H9 (cell line): ENCODE measurements at regions not wholly inside any gene's neighbourhood (a gene's known extent, or its start where the extent isn't known, plus 50 kb on each side); places are given as distances from the start of the nearest gene placed in this dataset.
A peak's percentile ranks its signal among the peaks of the same experiment; 100 is the strongest.

Source experiments
- DNase-seq: peaks from one replicate; pipeline ENCODE4 v3.0.0-alpha.2; 2017
- H2AFZ ChIP-seq: one replicate; pipeline ENCODE4 v1.6.1; 2013; ENCODE audit warnings: mild to moderate bottlenecking, low read length, control low read depth, moderate library complexity
- H2AK5ac ChIP-seq: 2 replicates; pipeline ENCODE4 v1.6.1; 2013; ENCODE audit warnings: low read length, control low read depth, mixed read lengths; ENCODE audit not compliant: insufficient read length
- H2BK120ac ChIP-seq: one replicate; pipeline ENCODE4 v1.6.1; 2013; ENCODE audit warnings: low read depth, mild to moderate bottlenecking, low read length, control low read depth, inconsistent platforms; ENCODE audit not compliant: poor library complexity, severe bottlenecking
- H2BK12ac ChIP-seq: 2 replicates; pipeline ENCODE4 v1.6.1; 2013; ENCODE audit warnings: low read length, control low read depth, mixed read lengths, low read depth; ENCODE audit not compliant: insufficient read length
- H2BK15ac ChIP-seq: 2 replicates; pipeline ENCODE4 v1.6.1; 2013; ENCODE audit warnings: low read depth, low read length, control low read depth
- H2BK20ac ChIP-seq: one replicate; pipeline ENCODE4 v1.6.1; 2013; ENCODE audit warnings: low read depth, mild to moderate bottlenecking, low read length, control low read depth, inconsistent platforms; ENCODE audit not compliant: poor library complexity, severe bottlenecking
- H2BK5ac ChIP-seq: 2 replicates; pipeline ENCODE4 v1.6.1; 2013; ENCODE audit warnings: low read length, control low read depth, mixed read lengths; ENCODE audit not compliant: insufficient read length
- H3K14ac ChIP-seq: 2 replicates; pipeline ENCODE4 v1.6.1; 2013; ENCODE audit warnings: low read length, control low read depth; ENCODE audit not compliant: insufficient read depth
- H3K18ac ChIP-seq: 2 replicates; pipeline ENCODE4 v1.6.1; 2013; ENCODE audit warnings: low read depth, mild to moderate bottlenecking, mixed read lengths, low read length, control low read depth; ENCODE audit not compliant: insufficient read length
- H3K23ac ChIP-seq: 2 replicates; pipeline ENCODE4 v1.6.1; 2013; ENCODE audit warnings: low read length, control low read depth, mixed read lengths, low read depth; ENCODE audit not compliant: insufficient read length
- H3K23me2 ChIP-seq: 2 replicates; pipeline ENCODE4 v1.6.1; 2013; ENCODE audit warnings: low read depth, mild to moderate bottlenecking, mixed read lengths, low read length, control low read depth; ENCODE audit not compliant: insufficient read length, poor library complexity, severe bottlenecking
- H3K27ac ChIP-seq: 2 replicates; pipeline ENCODE4 v1.5.1; 2013; ENCODE audit warnings: low read length, control low read depth, mixed read lengths, low read depth; ENCODE audit not compliant: insufficient read length
- H3K27me3 ChIP-seq: 2 replicates; pipeline ENCODE4 v1.6.1; 2013; ENCODE audit warnings: low read length, control low read depth, inconsistent platforms; ENCODE audit not compliant: insufficient read depth
- H3K4ac ChIP-seq: 2 replicates; pipeline ENCODE4 v1.6.1; 2013; ENCODE audit warnings: low read depth, mild to moderate bottlenecking, control low read depth, inconsistent platforms, low read length, moderate library complexity
- H3K4me1 ChIP-seq: 2 replicates; pipeline ENCODE4 v1.6.1; 2013; ENCODE audit warnings: low read length, control low read depth, inconsistent platforms; ENCODE audit not compliant: insufficient read depth
- H3K4me2 ChIP-seq: 2 replicates; pipeline ENCODE4 v1.6.1; 2013; ENCODE audit warnings: low read length, control low read depth, mixed read lengths; ENCODE audit not compliant: insufficient read length, insufficient read depth
- H3K56ac ChIP-seq: 2 replicates; pipeline ENCODE4 v1.6.1; 2013; ENCODE audit warnings: low read depth, mild to moderate bottlenecking, mixed read lengths, low read length, control low read depth; ENCODE audit not compliant: insufficient read length
- H3K79me1 ChIP-seq: 2 replicates; pipeline ENCODE4 v1.6.1; 2013; ENCODE audit warnings: low read depth, mild to moderate bottlenecking, moderate library complexity, low read length, control low read depth, inconsistent platforms; ENCODE audit not compliant: insufficient read depth, poor library complexity, severe bottlenecking
- H3K79me2 ChIP-seq: 2 replicates; pipeline ENCODE4 v1.6.1; 2013; ENCODE audit warnings: low read length, control low read depth, inconsistent platforms; ENCODE audit not compliant: insufficient read depth
- H3K9ac ChIP-seq: 2 replicates; pipeline ENCODE4 v1.6.1; 2013; ENCODE audit warnings: low read length, control low read depth, mixed read lengths; ENCODE audit not compliant: insufficient read length; ENCODE audit errors: extremely low read depth
- H3K9me3 ChIP-seq: one replicate; pipeline ENCODE4 v1.6.1; 2013; ENCODE audit warnings: low read depth, low read length, inconsistent platforms; ENCODE audit not compliant: control insufficient read depth
- H3T11ph ChIP-seq: one replicate; pipeline ENCODE4 v1.6.1; 2013; ENCODE audit warnings: mild to moderate bottlenecking, low read length, control low read depth, inconsistent platforms
- H4K20me1 ChIP-seq: one replicate; pipeline ENCODE4 v1.6.1; 2013; ENCODE audit not compliant: control insufficient read depth, insufficient read length, insufficient read depth
- H4K5ac ChIP-seq: 2 replicates; pipeline ENCODE4 v1.6.1; 2013; ENCODE audit warnings: low read depth, mild to moderate bottlenecking, mixed read lengths, low read length, control low read depth; ENCODE audit not compliant: insufficient read length
- H4K8ac ChIP-seq: replicated peaks from 2 replicates; pipeline ENCODE4 v1.6.1; 2013; ENCODE audit warnings: low read length, control low read depth, mixed read lengths, low read depth; ENCODE audit not compliant: insufficient read length
- H4K91ac ChIP-seq: 2 replicates; pipeline ENCODE4 v1.6.1; 2013; ENCODE audit warnings: low read depth, mild to moderate bottlenecking, moderate library complexity, mixed read lengths, low read length, control low read depth; ENCODE audit not compliant: insufficient read length
- H3K27ac Mint-ChIP-seq, 3 experiments: 2 replicates in 2 of 3; 3 replicates in 1 of 3; pipeline ENCODE4 v1.8.0; 2020 to 2021; ENCODE audit warnings: mixed read lengths in 3 of 3, mild to moderate bottlenecking in 1 of 3, moderate library complexity in 1 of 3
- H3K27me3 Mint-ChIP-seq: 2 replicates; pipeline ENCODE4 v1.8.0; 2021; ENCODE audit warnings: low read depth, mild to moderate bottlenecking, moderate library complexity, mixed read lengths
- H3K36me3 Mint-ChIP-seq, 3 experiments: 2 replicates in 2 of 3; 3 replicates in 1 of 3; pipeline ENCODE4 v1.8.0; 2020 to 2021; ENCODE audit warnings: low read depth in 3 of 3, mixed read lengths in 3 of 3; ENCODE audit not compliant: insufficient read depth in 1 of 3
- H3K4me1 Mint-ChIP-seq, 2 experiments: 2 replicates each; pipeline ENCODE4 v1.8.0; 2020; ENCODE audit warnings: mixed read lengths in 2 of 2
- H3K4me3 Mint-ChIP-seq, 2 experiments: 2 replicates in 1 of 2; 3 replicates in 1 of 2; pipeline ENCODE4 v1.8.0; 2020 to 2021; ENCODE audit warnings: mild to moderate bottlenecking in 2 of 2, mixed read lengths in 2 of 2, moderate library complexity in 1 of 2
- H3K9me3 Mint-ChIP-seq, 2 experiments: 2 replicates in 1 of 2; 3 replicates in 1 of 2; pipeline ENCODE4 v1.8.0; 2020; ENCODE audit warnings: mild to moderate bottlenecking in 2 of 2, mixed read lengths in 2 of 2, moderate library complexity in 1 of 2
- CTCF ChIP-seq: fragments of 200-600 bp; sonication (generic); conservative IDR thresholded peaks from 3 replicates; pipeline ENCODE4 v1.8.0; 2021; ENCODE audit warnings: antibody characterized with exemption, mild to moderate bottlenecking
- WGBS: extraction: QIAGEN DNeasy Blood & Tissue Kit; methylation state at CpG from one replicate; pipeline ENCODE4 v1.1.7; 2013; ENCODE audit warnings: missing lambda C conversion rate, low lambda C conversion rate, mixed read lengths; ENCODE audit not compliant: insufficient read length; ENCODE audit errors: extremely low coverage; 5-methylcytosine and 5-hydroxymethylcytosine counted together

- no peaks in the 10 kb centered on the region for H3K79me1 ChIP-seq
- H3K18ac ChIP-seq: no peak overlapping the region
- no peak overlapping the region for H3K14ac ChIP-seq
- no peak overlapping the region for H2AK5ac ChIP-seq
- H3K23me2 ChIP-seq: no peaks in the 10 kb centered on the region
- H4K5ac ChIP-seq: no peak overlapping the region
- H4K8ac ChIP-seq: no peak overlapping the region
- no peak overlapping the region for H4K91ac ChIP-seq
- no peaks in the 10 kb centered on the region for H3K27me3 Mint-ChIP-seq
- H3K56ac ChIP-seq: no peak overlapping the region
- H3K27me3 ChIP-seq: no peaks in the 10 kb centered on the region
- no peak overlapping the region for H2BK12ac ChIP-seq
- no peaks in the 10 kb centered on the region; a peak in 1 of 5 replicates for H3K9me3 Mint-ChIP-seq
- H2AFZ ChIP-seq: no peak overlapping the region
- H3K27ac Mint-ChIP-seq: peak overlapping the region in 1 of 3 experiments; percentile 65; a peak in 1 of 7 replicates
- no peak overlapping the region for H3T11ph ChIP-seq
- no peaks in the 10 kb centered on the region for H3K4me1 ChIP-seq
- no peak for TF ChIP-seq CTCF
- H3K4me2 ChIP-seq: no peak overlapping the region
- H3K79me2 ChIP-seq: no peaks in the 10 kb centered on the region
- no peak overlapping the region for H2BK5ac ChIP-seq
- H3K36me3 Mint-ChIP-seq: no peaks in the 10 kb centered on the region
- H3K4me3 Mint-ChIP-seq: no peak overlapping the region
- no peaks in the 10 kb centered on the region for H3K9me3 ChIP-seq
- no peak overlapping the region for H2BK120ac ChIP-seq
- DNase-seq: no peak
- H2BK20ac ChIP-seq: no peak overlapping the region
- H3K4ac ChIP-seq: no peak overlapping the region
- no peak overlapping the region for H3K9ac ChIP-seq
- H2BK15ac ChIP-seq: no peak overlapping the region
- H3K27ac ChIP-seq: no peak overlapping the region
- H3K23ac ChIP-seq: no peak overlapping the region
- no CpG with 5 or more reads among the region's 6 CpGs for WGBS
- peaks cover 0 to 3% of the 10 kb centered on the region in 2 experiments; a peak in 1 of 4 replicates for H3K4me1 Mint-ChIP-seq
- H4K20me1 ChIP-seq: no peaks in the 10 kb centered on the region
Measured at GRCh38 chr10:27601946-27602538, 97.9 kb downstream of the RAB18 start.
